Liver (tissue), 8 donors: ENCODE measurements at regions not wholly inside any gene's neighbourhood (a gene's known extent, or its start where the extent isn't known, plus 50 kb on each side); places are given as distances from the start of the nearest gene placed in this dataset.

Experiments used
- DNase-seq: peaks from one replicate; pipeline ENCODE4 v3.0.0-alpha.2; 2017; ENCODE audit warnings: low spot score
- H3K27ac ChIP-seq, 2 donors: one replicate each; pipeline ENCODE4 v1.7.0; 2013; ENCODE audit warnings: inconsistent platforms in 2 of 2, low read length in 2 of 2, control low read depth in 1 of 2, low read depth in 1 of 2, mild to moderate bottlenecking in 1 of 2
- H3K27me3 ChIP-seq, 4 donors: one replicate each; pipeline versions ENCODE4 v1.6.1 to v1.7.0; 2013; ENCODE audit warnings: low read length in 3 of 4, inconsistent platforms in 1 of 4, mild to moderate bottlenecking in 1 of 4, moderate library complexity in 1 of 4; ENCODE audit not compliant: control insufficient read depth in 4 of 4, insufficient read depth in 4 of 4
- H3K36me3 ChIP-seq, 4 donors: one replicate each; pipeline versions ENCODE4 v1.6.1 to v1.7.0; 2013; ENCODE audit warnings: low read length in 3 of 4, mild to moderate bottlenecking in 3 of 4, low read depth in 1 of 4, moderate library complexity in 1 of 4; ENCODE audit not compliant: control insufficient read depth in 4 of 4, insufficient read depth in 3 of 4
- H3K4me1 ChIP-seq, 4 donors: one replicate each; pipeline versions ENCODE4 v1.6.1 to v1.7.0; 2013; ENCODE audit warnings: low read length in 3 of 4, mild to moderate bottlenecking in 3 of 4, moderate library complexity in 1 of 4; ENCODE audit not compliant: control insufficient read depth in 4 of 4, insufficient read depth in 4 of 4
- H3K4me3 ChIP-seq, 3 donors: one replicate each; pipeline versions ENCODE4 v1.6.1 to v1.7.0; 2013; ENCODE audit warnings: low read length in 3 of 3, control low read depth in 1 of 3, low read depth in 1 of 3, mild to moderate bottlenecking in 1 of 3
- H3K9ac ChIP-seq, 2 donors: one replicate each; pipeline ENCODE4 v1.7.0; 2013; ENCODE audit warnings: low read length in 2 of 2, mild to moderate bottlenecking in 2 of 2, moderate library complexity in 2 of 2, control low read depth in 1 of 2, low read depth in 1 of 2
- H3K9me3 ChIP-seq, 4 donors: one replicate each; pipeline versions ENCODE4 v1.6.1 to v1.7.0; 2013; ENCODE audit warnings: low read length in 3 of 4; ENCODE audit not compliant: control insufficient read depth in 4 of 4
- EGR1 ChIP-seq, 2 donors: IDR thresholded peaks; 2 replicates each; pipeline ENCODE4 v1.6.1; 2016 to 2018; ENCODE audit warnings: antibody characterized with exemption in 2 of 2, low read depth in 2 of 2
- FOXA1 ChIP-seq: IDR thresholded peaks from 2 replicates; pipeline ENCODE4 v1.6.1; 2016; ENCODE audit warnings: antibody characterized with exemption
- FOXA2 ChIP-seq: IDR thresholded peaks from 2 replicates; pipeline ENCODE4 v1.6.1; 2016; ENCODE audit warnings: antibody characterized with exemption
- HNF4A ChIP-seq, 2 donors: conservative IDR thresholded peaks; 2 replicates each; pipeline ENCODE4 v1.6.1; 2016; ENCODE audit warnings: antibody characterized with exemption in 2 of 2, mild to moderate bottlenecking in 2 of 2
- HNF4G ChIP-seq: IDR thresholded peaks from 2 replicates; pipeline ENCODE4 v1.6.1; 2016; ENCODE audit warnings: antibody characterized with exemption
- JUND ChIP-seq, 2 donors: IDR thresholded peaks; 2 replicates each; pipeline ENCODE4 v1.6.1; 2016; ENCODE audit warnings: antibody characterized with exemption in 2 of 2
- NR2F2 ChIP-seq: IDR thresholded peaks from 2 replicates; pipeline ENCODE4 v1.6.1; 2016; ENCODE audit warnings: antibody characterized with exemption
- RAD21 ChIP-seq, 2 donors: IDR thresholded peaks; 2 replicates each; pipeline ENCODE4 v1.6.1; 2016; ENCODE audit warnings: antibody characterized with exemption in 2 of 2, mild to moderate bottlenecking in 2 of 2
- RXRA ChIP-seq, 2 donors: IDR thresholded peaks; 2 replicates each; pipeline ENCODE4 v1.6.1; 2017 to 2018; ENCODE audit warnings: antibody characterized with exemption in 2 of 2, mild to moderate bottlenecking in 1 of 2
- SP1 ChIP-seq: IDR thresholded peaks from 2 replicates; pipeline ENCODE4 v1.6.1; 2018; ENCODE audit warnings: antibody characterized with exemption, mild to moderate bottlenecking
- TAF1 ChIP-seq: conservative IDR thresholded peaks from 2 replicates; pipeline ENCODE4 v1.6.1; 2016; ENCODE audit warnings: antibody characterized with exemption, mild to moderate bottlenecking
- YY1 ChIP-seq: IDR thresholded peaks from 2 replicates; pipeline ENCODE4 v1.6.1; 2016; ENCODE audit warnings: antibody characterized with exemption, mild to moderate bottlenecking
- WGBS: extraction: QIAGEN DNeasy Blood & Tissue Kit; methylation state at CpG from one replicate; pipeline ENCODE4 v1.1.7; 2013; 5-methylcytosine and 5-hydroxymethylcytosine counted together
- TF ChIP-seq, protein P1 (sequence below): IDR thresholded peaks from 2 replicates; pipeline ENCODE4 v1.6.1; 2016; ENCODE audit warnings: antibody characterized with exemption
- TF ChIP-seq, protein P2 (sequence below): IDR thresholded peaks from 2 replicates; pipeline ENCODE4 v1.6.1; 2016; ENCODE audit warnings: antibody characterized with exemption
- TF ChIP-seq, protein P3 (sequence below): fragments of 150-350 bp; IDR thresholded peaks from 2 replicates; pipeline ENCODE4 v1.5.1; 2017; ENCODE audit warnings: improper control_type of control experiment, low read depth, low read length; ENCODE audit not compliant: missing input control
- TF ChIP-seq, protein P4 (sequence below): IDR thresholded peaks from 2 replicates; pipeline ENCODE4 v1.6.1; 2016; ENCODE audit warnings: antibody characterized with exemption, mild to moderate bottlenecking
- TF ChIP-seq, protein P5 (sequence below): IDR thresholded peaks from 2 replicates; pipeline ENCODE4 v1.6.1; 2016; ENCODE audit warnings: antibody characterized with exemption
- donor health status: healthy.
- donor health status: healthy.
- donor health status: healthy.
- donor health status: healthy.
- donor health status: healthy.

DNA sequence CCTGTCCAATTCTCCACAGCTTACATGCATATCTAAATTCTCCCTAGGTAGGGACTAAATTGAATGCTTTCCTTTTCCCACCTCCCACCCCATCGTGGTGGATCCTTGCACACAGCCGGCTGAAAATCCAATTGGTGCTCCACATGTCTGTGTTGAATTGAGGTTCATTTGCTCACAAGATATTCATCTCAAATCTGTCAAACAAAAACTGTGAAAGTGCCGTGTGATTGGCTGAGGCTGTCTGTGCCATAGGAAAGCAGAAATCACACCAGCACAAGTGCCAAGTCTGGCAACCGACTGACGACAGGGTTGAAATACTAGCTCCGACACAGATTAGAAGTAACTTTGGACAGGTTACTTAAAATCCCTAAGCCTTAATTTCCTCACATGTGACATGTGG lies 823.3 kb downstream of the TDRD15 start:
- no peak for DNase-seq
- WGBS = 65% methylated on average over 6 of the region's 6 CpGs
- H3K9ac ChIP-seq = no peak overlapping the region

DNA sequence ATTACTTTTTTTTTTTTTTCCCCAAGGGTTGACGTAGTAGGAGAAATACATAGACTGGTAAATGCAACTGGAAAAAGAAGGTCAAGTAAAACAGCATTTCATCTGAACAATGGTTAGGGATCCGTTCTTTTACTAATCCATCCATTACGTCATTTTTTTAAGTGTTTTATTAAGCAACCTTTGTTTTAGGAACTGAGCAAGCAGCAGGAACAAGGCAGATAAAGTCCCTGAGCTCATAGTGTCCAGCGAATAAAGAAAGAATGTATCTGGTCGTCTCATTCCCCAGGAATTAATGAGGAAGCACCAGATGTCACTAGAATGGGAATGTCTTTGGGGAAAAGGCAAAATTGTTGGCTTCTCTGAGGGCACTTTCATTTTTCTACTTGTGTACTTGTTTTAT lies 842.4 kb downstream of the TDRD15 start:
- Histone ChIP-seq H3K9me3 (peaks cover 0 to 2% (median 0%) of the 10 kb centered on the region in 4 donors), H3K36me3 (no peaks in the 10 kb centered on the region), H3K27ac (no peak overlapping the region), H3K9ac (no peak overlapping the region), H3K4me1 (no peaks in the 10 kb centered on the region), H3K4me3 (no peak overlapping the region), H3K27me3 (no peaks in the 10 kb centered on the region)
- DNase-seq = no peak
- 69% methylated on average over 5 of the region's 5 CpGs for WGBS
- TF ChIP-seq YY1 (no peak), FOXA1 (no peak), SP1 (no peak), FOXA2 (no peak), NR2F2 (no peak), HNF4G (no peak), EGR1 (IDR thresholded peaks at IDR 0.05; ENCODE audit: low read depth in 2 of 2) (no peak), RAD21 (IDR thresholded peaks at IDR 0.05) (no peak), RXRA (IDR thresholded peaks at IDR 0.05) (no peak)
- TF ChIP-seq, protein P1, sequence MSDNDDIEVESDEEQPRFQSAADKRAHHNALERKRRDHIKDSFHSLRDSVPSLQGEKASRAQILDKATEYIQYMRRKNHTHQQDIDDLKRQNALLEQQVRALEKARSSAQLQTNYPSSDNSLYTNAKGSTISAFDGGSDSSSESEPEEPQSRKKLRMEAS = no peak
- TF ChIP-seq, protein P2, sequence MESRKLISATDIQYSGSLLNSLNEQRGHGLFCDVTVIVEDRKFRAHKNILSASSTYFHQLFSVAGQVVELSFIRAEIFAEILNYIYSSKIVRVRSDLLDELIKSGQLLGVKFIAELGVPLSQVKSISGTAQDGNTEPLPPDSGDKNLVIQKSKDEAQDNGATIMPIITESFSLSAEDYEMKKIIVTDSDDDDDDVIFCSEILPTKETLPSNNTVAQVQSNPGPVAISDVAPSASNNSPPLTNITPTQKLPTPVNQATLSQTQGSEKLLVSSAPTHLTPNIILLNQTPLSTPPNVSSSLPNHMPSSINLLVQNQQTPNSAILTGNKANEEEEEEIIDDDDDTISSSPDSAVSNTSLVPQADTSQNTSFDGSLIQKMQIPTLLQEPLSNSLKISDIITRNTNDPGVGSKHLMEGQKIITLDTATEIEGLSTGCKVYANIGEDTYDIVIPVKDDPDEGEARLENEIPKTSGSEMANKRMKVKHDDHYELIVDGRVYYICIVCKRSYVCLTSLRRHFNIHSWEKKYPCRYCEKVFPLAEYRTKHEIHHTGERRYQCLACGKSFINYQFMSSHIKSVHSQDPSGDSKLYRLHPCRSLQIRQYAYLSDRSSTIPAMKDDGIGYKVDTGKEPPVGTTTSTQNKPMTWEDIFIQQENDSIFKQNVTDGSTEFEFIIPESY = no peak

More for the DNA sequence above, 823.3 kb downstream of the TDRD15 start:
- Histone ChIP-seq H3K4me1 (no peaks in the 10 kb centered on the region), H3K27me3 (no peaks in the 10 kb centered on the region), H3K27ac (no peak overlapping the region), H3K36me3 (no peaks in the 10 kb centered on the region), H3K4me3 (no peak overlapping the region), H3K9me3 (no peaks in the 10 kb centered on the region)
- TF ChIP-seq, protein P2 = no peak
- TF ChIP-seq HNF4G (no peak), JUND (IDR thresholded peaks at IDR 0.05) (no peak), SP1 (no peak), TAF1 (no peak), HNF4A (conservative IDR thresholded peaks at IDR 0.05) (no peak), FOXA2 (no peak), FOXA1 (no peak), NR2F2 (no peak), RXRA (IDR thresholded peaks at IDR 0.05) (no peak), RAD21 (IDR thresholded peaks at IDR 0.05) (no peak), EGR1 (IDR thresholded peaks at IDR 0.05; ENCODE audit: low read depth in 2 of 2) (no peak)
- TF ChIP-seq, protein P3, sequence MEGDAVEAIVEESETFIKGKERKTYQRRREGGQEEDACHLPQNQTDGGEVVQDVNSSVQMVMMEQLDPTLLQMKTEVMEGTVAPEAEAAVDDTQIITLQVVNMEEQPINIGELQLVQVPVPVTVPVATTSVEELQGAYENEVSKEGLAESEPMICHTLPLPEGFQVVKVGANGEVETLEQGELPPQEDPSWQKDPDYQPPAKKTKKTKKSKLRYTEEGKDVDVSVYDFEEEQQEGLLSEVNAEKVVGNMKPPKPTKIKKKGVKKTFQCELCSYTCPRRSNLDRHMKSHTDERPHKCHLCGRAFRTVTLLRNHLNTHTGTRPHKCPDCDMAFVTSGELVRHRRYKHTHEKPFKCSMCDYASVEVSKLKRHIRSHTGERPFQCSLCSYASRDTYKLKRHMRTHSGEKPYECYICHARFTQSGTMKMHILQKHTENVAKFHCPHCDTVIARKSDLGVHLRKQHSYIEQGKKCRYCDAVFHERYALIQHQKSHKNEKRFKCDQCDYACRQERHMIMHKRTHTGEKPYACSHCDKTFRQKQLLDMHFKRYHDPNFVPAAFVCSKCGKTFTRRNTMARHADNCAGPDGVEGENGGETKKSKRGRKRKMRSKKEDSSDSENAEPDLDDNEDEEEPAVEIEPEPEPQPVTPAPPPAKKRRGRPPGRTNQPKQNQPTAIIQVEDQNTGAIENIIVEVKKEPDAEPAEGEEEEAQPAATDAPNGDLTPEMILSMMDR = no peak
- TF ChIP-seq, protein P1 = no peak
- TF ChIP-seq, protein P4, sequence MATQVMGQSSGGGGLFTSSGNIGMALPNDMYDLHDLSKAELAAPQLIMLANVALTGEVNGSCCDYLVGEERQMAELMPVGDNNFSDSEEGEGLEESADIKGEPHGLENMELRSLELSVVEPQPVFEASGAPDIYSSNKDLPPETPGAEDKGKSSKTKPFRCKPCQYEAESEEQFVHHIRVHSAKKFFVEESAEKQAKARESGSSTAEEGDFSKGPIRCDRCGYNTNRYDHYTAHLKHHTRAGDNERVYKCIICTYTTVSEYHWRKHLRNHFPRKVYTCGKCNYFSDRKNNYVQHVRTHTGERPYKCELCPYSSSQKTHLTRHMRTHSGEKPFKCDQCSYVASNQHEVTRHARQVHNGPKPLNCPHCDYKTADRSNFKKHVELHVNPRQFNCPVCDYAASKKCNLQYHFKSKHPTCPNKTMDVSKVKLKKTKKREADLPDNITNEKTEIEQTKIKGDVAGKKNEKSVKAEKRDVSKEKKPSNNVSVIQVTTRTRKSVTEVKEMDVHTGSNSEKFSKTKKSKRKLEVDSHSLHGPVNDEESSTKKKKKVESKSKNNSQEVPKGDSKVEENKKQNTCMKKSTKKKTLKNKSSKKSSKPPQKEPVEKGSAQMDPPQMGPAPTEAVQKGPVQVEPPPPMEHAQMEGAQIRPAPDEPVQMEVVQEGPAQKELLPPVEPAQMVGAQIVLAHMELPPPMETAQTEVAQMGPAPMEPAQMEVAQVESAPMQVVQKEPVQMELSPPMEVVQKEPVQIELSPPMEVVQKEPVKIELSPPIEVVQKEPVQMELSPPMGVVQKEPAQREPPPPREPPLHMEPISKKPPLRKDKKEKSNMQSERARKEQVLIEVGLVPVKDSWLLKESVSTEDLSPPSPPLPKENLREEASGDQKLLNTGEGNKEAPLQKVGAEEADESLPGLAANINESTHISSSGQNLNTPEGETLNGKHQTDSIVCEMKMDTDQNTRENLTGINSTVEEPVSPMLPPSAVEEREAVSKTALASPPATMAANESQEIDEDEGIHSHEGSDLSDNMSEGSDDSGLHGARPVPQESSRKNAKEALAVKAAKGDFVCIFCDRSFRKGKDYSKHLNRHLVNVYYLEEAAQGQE = no peak
- TF ChIP-seq, protein P5, sequence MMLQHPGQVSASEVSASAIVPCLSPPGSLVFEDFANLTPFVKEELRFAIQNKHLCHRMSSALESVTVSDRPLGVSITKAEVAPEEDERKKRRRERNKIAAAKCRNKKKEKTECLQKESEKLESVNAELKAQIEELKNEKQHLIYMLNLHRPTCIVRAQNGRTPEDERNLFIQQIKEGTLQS = no peak
